Upper lobe of left lung (tissue), 4 donors: ENCODE measurements at regions not wholly inside any gene's neighbourhood (a gene's known extent, or its start where the extent isn't known, plus 50 kb on each side); places are given as distances from the start of the nearest gene placed in this dataset.

Experiments used
- POLR2A ChIP-seq, 4 donors: fragments of 450-650 bp; IDR thresholded peaks; one replicate each; pipeline ENCODE4 v1.5.1; 2016 to 2017; ENCODE audit warnings: antibody characterized with exemption in 4 of 4, mild to moderate bottlenecking in 2 of 4
- TF ChIP-seq, protein P1 (sequence below), 6 experiments: fragments of 450-650 bp in 4 of 6; fragments of 200-600 bp in 2 of 6; sonication (generic) in 2 of 6; IDR thresholded peaks; one replicate each; pipeline ENCODE4 v1.5.1; 2016 to 2019; ENCODE audit warnings: antibody characterized with exemption in 6 of 6

DNA sequence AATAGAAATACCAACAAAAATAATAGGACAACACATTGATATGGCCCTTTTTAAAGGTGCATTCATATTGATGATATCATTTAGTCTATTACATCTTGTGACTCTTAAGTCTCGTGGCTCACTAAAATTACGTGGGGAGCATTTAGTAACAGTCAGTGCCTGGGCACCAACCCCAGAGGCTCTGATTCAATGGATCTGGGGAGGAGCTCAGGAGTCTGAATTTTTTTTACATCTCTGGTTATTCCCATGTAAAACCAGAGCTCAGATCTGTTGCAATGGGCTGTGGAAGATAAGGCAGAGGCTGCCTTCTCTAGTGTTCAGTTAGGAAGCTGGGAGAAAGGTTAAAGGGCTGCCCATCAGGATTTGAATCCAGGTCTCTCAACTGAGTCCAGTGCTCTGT, 549.9 kb upstream of the CDH5 start:
- TF ChIP-seq, protein P1, sequence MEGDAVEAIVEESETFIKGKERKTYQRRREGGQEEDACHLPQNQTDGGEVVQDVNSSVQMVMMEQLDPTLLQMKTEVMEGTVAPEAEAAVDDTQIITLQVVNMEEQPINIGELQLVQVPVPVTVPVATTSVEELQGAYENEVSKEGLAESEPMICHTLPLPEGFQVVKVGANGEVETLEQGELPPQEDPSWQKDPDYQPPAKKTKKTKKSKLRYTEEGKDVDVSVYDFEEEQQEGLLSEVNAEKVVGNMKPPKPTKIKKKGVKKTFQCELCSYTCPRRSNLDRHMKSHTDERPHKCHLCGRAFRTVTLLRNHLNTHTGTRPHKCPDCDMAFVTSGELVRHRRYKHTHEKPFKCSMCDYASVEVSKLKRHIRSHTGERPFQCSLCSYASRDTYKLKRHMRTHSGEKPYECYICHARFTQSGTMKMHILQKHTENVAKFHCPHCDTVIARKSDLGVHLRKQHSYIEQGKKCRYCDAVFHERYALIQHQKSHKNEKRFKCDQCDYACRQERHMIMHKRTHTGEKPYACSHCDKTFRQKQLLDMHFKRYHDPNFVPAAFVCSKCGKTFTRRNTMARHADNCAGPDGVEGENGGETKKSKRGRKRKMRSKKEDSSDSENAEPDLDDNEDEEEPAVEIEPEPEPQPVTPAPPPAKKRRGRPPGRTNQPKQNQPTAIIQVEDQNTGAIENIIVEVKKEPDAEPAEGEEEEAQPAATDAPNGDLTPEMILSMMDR (IDR thresholded peaks at IDR 0.05), result no peak
- TF ChIP-seq POLR2A (IDR thresholded peaks at IDR 0.05), result no peak
